ENCODE measurements at regions not wholly inside any gene's neighbourhood (a gene's known extent, or its start where the extent isn't known, plus 50 kb on each side); places are given as distances from the start of the nearest gene placed in this dataset.
"Not testable (repeated sequence)": the region's sequence is repeated elsewhere in the genome, so short reads cannot be mapped to it uniquely, and the experiment has no call there.

- no peaks in the 10 kb centered on the region for H3K27me3 ChIP-seq (ENCODE audit: control insufficient read depth, insufficient read depth, low read length)
- H3K4me3 ChIP-seq (ENCODE audit: insufficient read depth, low read depth, low read length) = no peak overlapping the region
- no peak for DNase-seq
- H3K36me3 ChIP-seq (replicated peaks; ENCODE audit: control insufficient read depth, insufficient read depth, low read length) = no peaks in the 10 kb centered on the region
Observed at GRCh38 chr7:69204943-69205342, 393.3 kb upstream of the AUTS2 start.

GRCh38 chr7:69205581-69205980, 392.7 kb upstream of the AUTS2 start:
- DNase-seq = no peak
- no peak overlapping the region for H3K4me3 ChIP-seq (ENCODE audit: insufficient read depth, low read depth, low read length)
- no peaks in the 10 kb centered on the region for H3K27me3 ChIP-seq (ENCODE audit: control insufficient read depth, insufficient read depth, low read length)
- H3K36me3 ChIP-seq (replicated peaks; ENCODE audit: control insufficient read depth, insufficient read depth, low read length) = no peaks in the 10 kb centered on the region

- DNase-seq = no peak
- Histone ChIP-seq H3K27me3 (ENCODE audit: control insufficient read depth, insufficient read depth, low read length) (no peaks in the 10 kb centered on the region; the same call in 1 of the 2 replicates), H3K4me3 (ENCODE audit: insufficient read depth, low read depth, low read length) (no peak overlapping the region), H3K36me3 (replicated peaks; ENCODE audit: control insufficient read depth, insufficient read depth, low read length) (no peaks in the 10 kb centered on the region)
Observed at GRCh38 chr7:69208276-69208675, 390.0 kb upstream of the AUTS2 start.

GRCh38 chr7:69208848-69209247, 389.4 kb upstream of the AUTS2 start:
- Histone ChIP-seq H3K36me3 (replicated peaks; ENCODE audit: control insufficient read depth, insufficient read depth, low read length) (no peaks in the 10 kb centered on the region), H3K27me3 (ENCODE audit: control insufficient read depth, insufficient read depth, low read length) (no peaks in the 10 kb centered on the region; the same call in 1 of the 2 replicates), H3K4me3 (ENCODE audit: insufficient read depth, low read depth, low read length) (no peak overlapping the region)
- no peak for DNase-seq

- Histone ChIP-seq H3K36me3 (replicated peaks; ENCODE audit: control insufficient read depth, insufficient read depth, low read length) (no peaks in the 10 kb centered on the region), H3K4me3 (ENCODE audit: insufficient read depth, low read depth, low read length) (no peak overlapping the region), H3K27me3 (ENCODE audit: control insufficient read depth, insufficient read depth, low read length) (no peaks in the 10 kb centered on the region; the same call in 1 of the 2 replicates)
- DNase-seq = no peak
Observed at GRCh38 chr7:69211336-69211735, 386.9 kb upstream of the AUTS2 start.

- Histone ChIP-seq H3K27me3 (ENCODE audit: control insufficient read depth, insufficient read depth, low read length) (no peaks in the 10 kb centered on the region; the same call in 1 of the 2 replicates), H3K4me3 (ENCODE audit: insufficient read depth, low read depth, low read length) (no peak overlapping the region), H3K36me3 (replicated peaks; ENCODE audit: control insufficient read depth, insufficient read depth, low read length) (no peaks in the 10 kb centered on the region)
- peak; percentile 56 for DNase-seq
Observed at GRCh38 chr7:69211739-69212138, 386.5 kb upstream of the AUTS2 start.

GRCh38 chr7:69213878-69214277, 384.4 kb upstream of the AUTS2 start:
- no peak for DNase-seq
- H3K36me3 ChIP-seq (replicated peaks; ENCODE audit: control insufficient read depth, insufficient read depth, low read length) = no peaks in the 10 kb centered on the region
- no peaks in the 10 kb centered on the region; the same call in 1 of the 2 replicates for H3K27me3 ChIP-seq (ENCODE audit: control insufficient read depth, insufficient read depth, low read length)
- no peak overlapping the region for H3K4me3 ChIP-seq (ENCODE audit: insufficient read depth, low read depth, low read length)

- not testable (repeated sequence) for H3K27me3 ChIP-seq (ENCODE audit: control insufficient read depth, insufficient read depth, low read length); H3K4me3 ChIP-seq (ENCODE audit: insufficient read depth, low read depth, low read length); H3K36me3 ChIP-seq (replicated peaks; ENCODE audit: control insufficient read depth, insufficient read depth, low read length); DNase-seq
Observed at GRCh38 chr7:69215516-69215915, 382.8 kb upstream of the AUTS2 start.

- H3K27me3 ChIP-seq (ENCODE audit: control insufficient read depth, insufficient read depth, low read length) = no peaks in the 10 kb centered on the region; the same call in 1 of the 2 replicates
- no peak overlapping the region for H3K4me3 ChIP-seq (ENCODE audit: insufficient read depth, low read depth, low read length)
- DNase-seq = no peak
- H3K36me3 ChIP-seq (replicated peaks; ENCODE audit: control insufficient read depth, insufficient read depth, low read length) = no peaks in the 10 kb centered on the region
Observed at GRCh38 chr7:69217516-69218350, 380.5 kb upstream of the AUTS2 start.

GRCh38 chr7:69218576-69218975, 379.7 kb upstream of the AUTS2 start:
- H3K27me3 ChIP-seq (ENCODE audit: control insufficient read depth, insufficient read depth, low read length) = no peaks in the 10 kb centered on the region; the same call in 1 of the 2 replicates
- H3K36me3 ChIP-seq (replicated peaks; ENCODE audit: control insufficient read depth, insufficient read depth, low read length) = no peaks in the 10 kb centered on the region
- H3K4me3 ChIP-seq (ENCODE audit: insufficient read depth, low read depth, low read length) = no peak overlapping the region
- no peak for DNase-seq

- Histone ChIP-seq H3K4me3 (ENCODE audit: insufficient read depth, low read depth, low read length) (no peak overlapping the region), H3K36me3 (replicated peaks; ENCODE audit: control insufficient read depth, insufficient read depth, low read length) (no peaks in the 10 kb centered on the region), H3K27me3 (ENCODE audit: control insufficient read depth, insufficient read depth, low read length) (peaks cover 2% of the 10 kb centered on the region; the same call in 1 of the 2 replicates)
Observed at GRCh38 chr7:69219381-69219780, 378.9 kb upstream of the AUTS2 start.

GRCh38 chr7:69225259-69225943, 372.9 kb upstream of the AUTS2 start:
- no peak for DNase-seq
- H3K4me3 ChIP-seq (ENCODE audit: insufficient read depth, low read depth, low read length) = no peak overlapping the region
- peaks cover 26% of the 10 kb centered on the region for H3K27me3 ChIP-seq (ENCODE audit: control insufficient read depth, insufficient read depth, low read length)
- H3K36me3 ChIP-seq (replicated peaks; ENCODE audit: control insufficient read depth, insufficient read depth, low read length) = no peaks in the 10 kb centered on the region

More at GRCh38 chr7:69219381-69219780, 378.9 kb upstream of the AUTS2 start:
- no peak for DNase-seq

GRCh38 chr7:69228212-69228811, 370.0 kb upstream of the AUTS2 start:
- no peak for DNase-seq
- Histone ChIP-seq H3K36me3 (replicated peaks; ENCODE audit: control insufficient read depth, insufficient read depth, low read length) (no peaks in the 10 kb centered on the region), H3K4me3 (ENCODE audit: insufficient read depth, low read depth, low read length) (no peak overlapping the region), H3K27me3 (ENCODE audit: control insufficient read depth, insufficient read depth, low read length) (peaks cover 50% of the 10 kb centered on the region)

GRCh38 chr7:69232445-69233376, 365.6 kb upstream of the AUTS2 start:
- peak; percentile 47 for DNase-seq
- H3K4me3 ChIP-seq (ENCODE audit: insufficient read depth, low read depth, low read length) = no peak overlapping the region
- H3K27me3 ChIP-seq (ENCODE audit: control insufficient read depth, insufficient read depth, low read length) = peaks cover 88% of the 10 kb centered on the region

More at GRCh38 chr7:69232445-69233376, 365.6 kb upstream of the AUTS2 start:
- no peaks in the 10 kb centered on the region for H3K36me3 ChIP-seq (replicated peaks; ENCODE audit: control insufficient read depth, insufficient read depth, low read length)
